Keratinocyte (primary cell): ENCODE measurements at regions not wholly inside any gene's neighbourhood (a gene's known extent, or its start where the extent isn't known, plus 50 kb on each side); places are given as distances from the start of the nearest gene placed in this dataset.

ENCODE experiments used
- CTCF ChIP-seq, 3 experiments: IDR thresholded peaks in 1 of 3; conservative IDR thresholded peaks in 1 of 3; optimal IDR thresholded peaks in 1 of 3; 2 replicates in 2 of 3; 3 replicates in 1 of 3; pipeline versions ENCODE3 to v1.5.1; 2011; ENCODE audit warnings: low read length in 3 of 3, mild to moderate bottlenecking in 3 of 3, moderate library complexity in 2 of 3, control low read depth in 1 of 3, inconsistent platforms in 1 of 3; ENCODE audit not compliant: insufficient read depth in 2 of 3; ENCODE audit errors: extremely low read depth in 1 of 3
- EZH2 ChIP-seq: IDR thresholded peaks from one replicate; pipeline ENCODE4 v1.6.1; 2012; ENCODE audit warnings: inconsistent platforms, mild to moderate bottlenecking, low read length, moderate library complexity

- TF ChIP-seq CTCF (optimal IDR thresholded peaks at IDR 0.05 in 1 of 3, IDR thresholded peaks at IDR 0.05 in 1 of 3, conservative IDR thresholded peaks at IDR 0.05 in 1 of 3; ENCODE audit: extremely low read depth in 1 of 3, insufficient read depth in 2 of 3, low read length in 3 of 3): no peak
- no peak for TF ChIP-seq EZH2
These were observed 208.4 kb downstream of the MYCN start for GRCh38 chr2:16148632-16149348.
